ENCODE measurements at regions not wholly inside any gene's neighbourhood (a gene's known extent, or its start where the extent isn't known, plus 50 kb on each side); places are given as distances from the start of the nearest gene placed in this dataset.

- TF ChIP-seq CTCF (IDR thresholded peaks at IDR 0.05) = no peak
- no peak for TF ChIP-seq POLR2A (IDR thresholded peaks at IDR 0.05)
- TF ChIP-seq POLR2AphosphoS5 (IDR thresholded peaks at IDR 0.05; ENCODE audit: insufficient read depth in 1 of 2, low read depth in 1 of 2) = no peak
These were observed 610.6 kb upstream of the NRP1 start for GRCh38 chr10:33945051-33945450.
